Pancreas (tissue), 10 donors: ENCODE measurements at regions not wholly inside any gene's neighbourhood (a gene's known extent, or its start where the extent isn't known, plus 50 kb on each side); places are given as distances from the start of the nearest gene placed in this dataset.

Experiments used
- ATAC-seq, 4 donors: fragments of 200-7000 bp; cut with Tn5 transposase; one replicate each; pipeline versions ENCODE4 v1.8.0 to v1.9.1; 2020; ENCODE audit warnings: mild to moderate bottlenecking in 4 of 4, moderate library complexity in 4 of 4
- DNase-seq, 6 donors: peaks; one replicate each; pipeline ENCODE4 v3.0.0-alpha.2; 2020
- FAIRE-seq: peaks from 2 replicates; lab custom pipeline; 2012; peaks lifted over from hg19 to GRCh38; lab: Jason Lieb, UNC
- H3K27ac ChIP-seq, 4 donors: fragments of 200-600 bp; sonication (generic); 1 replicate in 3 of 4; 2 replicates in 1 of 4; pipeline versions ENCODE4 v1.5.0 to v1.8.0; 2020
- H3K27me3 ChIP-seq, 4 donors: fragments of 200-600 bp; one replicate each; pipeline ENCODE4 v1.8.0; 2021
- H3K36me3 ChIP-seq, 3 donors: fragments of 200-600 bp; sonication (generic) in 1 of 3; one replicate each; pipeline versions ENCODE4 v1.5.0 to v1.8.0; 2020 to 2021
- H3K4me1 ChIP-seq, 3 donors: fragments of 200-600 bp; one replicate each; pipeline ENCODE4 v1.8.0; 2021
- H3K4me3 ChIP-seq, 4 donors: fragments of 200-600 bp; sonication (generic) in 2 of 4; one replicate each; pipeline versions ENCODE4 v1.5.0 to v1.8.0; 2020 to 2021
- H3K9me3 ChIP-seq, 4 donors: fragments of 200-600 bp; one replicate each; pipeline ENCODE4 v1.8.0; 2021
- WGBS, 2 donors: extraction: QIAGEN DNeasy Blood & Tissue Kit; methylation state at CpG; one replicate each; pipeline ENCODE4 v1.1.7; 2013; 5-methylcytosine and 5-hydroxymethylcytosine counted together
- intact Hi-C, 3 donors: fragments of 100-400 bp; cut with DNase I; formaldehyde crosslinking; loops; one replicate each; pipeline versions ENCODE4 v1.11.1 to v1.14.2; 2022
- TF ChIP-seq, protein P1 (sequence below), 4 donors: fragments of 200-600 bp; sonication (generic) in 3 of 4; IDR thresholded peaks; one replicate each; pipeline versions ENCODE4 v1.5.0 to v1.8.0; 2021; ENCODE audit warnings: antibody characterized with exemption in 4 of 4
- donor health status: healthy with polysubstance abuse.
- donor health status: DM: no; HTN: no; CAD: no; lungs with moderate emphysema.
- donor health status: DM: no; HTN: no; CAD: no.
- donor health status: control.
- donor health status: control.
- donor health status: Bipolar disorder and iron deficiency.
- donor health status: DM: yes; HTN: yes; CAD: no.
- donor health status: DM: no; HTN: no; CAD: no.
- donor health status: DM: no; HTN: no; CAD: no.
- donor health status: DM: yes; HTN: yes; CAD: no.

DNA sequence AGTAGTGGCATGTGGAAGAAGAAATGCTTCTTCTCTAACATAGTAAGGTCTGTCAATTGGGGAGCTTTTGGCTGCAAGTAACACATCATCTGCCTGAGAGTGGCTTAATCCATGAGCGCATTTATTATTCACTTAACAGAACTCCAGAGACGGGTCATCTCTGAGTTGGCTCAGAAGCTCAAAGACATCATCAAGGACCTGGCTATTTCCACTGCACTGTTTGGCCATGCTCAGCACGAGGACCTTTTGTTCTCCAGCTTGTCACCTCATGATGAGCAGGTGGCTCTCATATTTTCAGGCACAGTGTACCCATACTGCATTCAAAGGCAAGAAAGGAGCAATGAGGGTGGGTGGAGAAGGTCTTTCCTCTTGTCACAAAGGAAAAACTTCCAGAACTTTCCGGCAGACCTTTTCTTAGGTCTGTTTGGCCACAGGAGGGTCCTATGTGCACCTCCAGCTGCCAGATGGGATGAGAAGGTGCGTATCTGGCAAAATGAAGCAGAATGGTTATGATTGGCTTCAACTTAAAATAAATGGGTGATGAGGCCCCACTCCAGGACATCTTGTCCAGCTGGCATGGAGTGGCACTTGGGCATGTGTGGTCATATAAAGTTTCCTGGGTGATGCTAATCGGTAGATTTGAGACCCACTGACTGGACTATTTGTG is 55.6 kb upstream of the SHH start:
- no peak for FAIRE-seq

DNA sequence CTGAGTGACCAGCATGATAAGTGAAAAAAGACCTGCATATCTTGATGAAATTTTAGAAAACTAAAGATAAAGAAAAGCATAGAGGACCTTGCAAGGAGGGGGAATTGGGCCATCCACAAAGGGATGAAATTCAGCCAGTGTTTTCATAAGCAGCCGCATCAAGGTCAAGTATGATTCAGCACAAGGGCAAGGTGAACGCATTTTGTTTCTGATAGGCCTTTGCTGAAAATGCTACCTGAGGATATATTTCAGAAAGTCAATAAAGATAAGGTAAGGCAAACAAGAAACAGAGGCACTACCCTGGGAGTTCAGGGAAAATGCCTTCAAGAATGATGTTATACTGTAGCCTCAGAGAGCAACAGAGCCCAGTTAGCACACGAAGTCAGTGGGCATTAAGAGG is 55.0 kb upstream of the SHH start:
- WGBS, 2 donors = 42 to 43% methylated on average over 3 of the region's 3 CpGs
- FAIRE-seq = no peak
- Histone ChIP-seq H3K27me3 (no peaks in the 10 kb centered on the region), H3K27ac (no peak overlapping the region), H3K9me3 (no peaks in the 10 kb centered on the region), H3K4me1 (no peaks in the 10 kb centered on the region), H3K4me3 (no peak overlapping the region), H3K36me3 (no peaks in the 10 kb centered on the region)
- ATAC-seq = peak in 3 of 4 donors; percentile 60 to 77 (median 75)
- intact Hi-C loops = no loop called here
- TF ChIP-seq, protein P1, sequence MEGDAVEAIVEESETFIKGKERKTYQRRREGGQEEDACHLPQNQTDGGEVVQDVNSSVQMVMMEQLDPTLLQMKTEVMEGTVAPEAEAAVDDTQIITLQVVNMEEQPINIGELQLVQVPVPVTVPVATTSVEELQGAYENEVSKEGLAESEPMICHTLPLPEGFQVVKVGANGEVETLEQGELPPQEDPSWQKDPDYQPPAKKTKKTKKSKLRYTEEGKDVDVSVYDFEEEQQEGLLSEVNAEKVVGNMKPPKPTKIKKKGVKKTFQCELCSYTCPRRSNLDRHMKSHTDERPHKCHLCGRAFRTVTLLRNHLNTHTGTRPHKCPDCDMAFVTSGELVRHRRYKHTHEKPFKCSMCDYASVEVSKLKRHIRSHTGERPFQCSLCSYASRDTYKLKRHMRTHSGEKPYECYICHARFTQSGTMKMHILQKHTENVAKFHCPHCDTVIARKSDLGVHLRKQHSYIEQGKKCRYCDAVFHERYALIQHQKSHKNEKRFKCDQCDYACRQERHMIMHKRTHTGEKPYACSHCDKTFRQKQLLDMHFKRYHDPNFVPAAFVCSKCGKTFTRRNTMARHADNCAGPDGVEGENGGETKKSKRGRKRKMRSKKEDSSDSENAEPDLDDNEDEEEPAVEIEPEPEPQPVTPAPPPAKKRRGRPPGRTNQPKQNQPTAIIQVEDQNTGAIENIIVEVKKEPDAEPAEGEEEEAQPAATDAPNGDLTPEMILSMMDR (IDR thresholded peaks at IDR 0.05) = no peak
- peak in 1 of 6 donors; percentile 9 for DNase-seq

More for the DNA sequence above, 55.6 kb upstream of the SHH start:
- ATAC-seq = peak in 1 of 4 donors; percentile 30
- TF ChIP-seq, protein P1 (IDR thresholded peaks at IDR 0.05) = no peak
- 79 to 90% methylated on average over 6 of the region's 6 CpGs for WGBS, 2 donors
- no peak overlapping the region for H3K27ac ChIP-seq
- H3K27me3 ChIP-seq = no peaks in the 10 kb centered on the region
- intact Hi-C loops = no loop called here
- no peak overlapping the region for H3K4me3 ChIP-seq
- H3K4me1 ChIP-seq = no peaks in the 10 kb centered on the region
- peak in 1 of 6 donors; percentile 4 for DNase-seq
- no peaks in the 10 kb centered on the region for H3K36me3 ChIP-seq
- no peaks in the 10 kb centered on the region for H3K9me3 ChIP-seq

DNA sequence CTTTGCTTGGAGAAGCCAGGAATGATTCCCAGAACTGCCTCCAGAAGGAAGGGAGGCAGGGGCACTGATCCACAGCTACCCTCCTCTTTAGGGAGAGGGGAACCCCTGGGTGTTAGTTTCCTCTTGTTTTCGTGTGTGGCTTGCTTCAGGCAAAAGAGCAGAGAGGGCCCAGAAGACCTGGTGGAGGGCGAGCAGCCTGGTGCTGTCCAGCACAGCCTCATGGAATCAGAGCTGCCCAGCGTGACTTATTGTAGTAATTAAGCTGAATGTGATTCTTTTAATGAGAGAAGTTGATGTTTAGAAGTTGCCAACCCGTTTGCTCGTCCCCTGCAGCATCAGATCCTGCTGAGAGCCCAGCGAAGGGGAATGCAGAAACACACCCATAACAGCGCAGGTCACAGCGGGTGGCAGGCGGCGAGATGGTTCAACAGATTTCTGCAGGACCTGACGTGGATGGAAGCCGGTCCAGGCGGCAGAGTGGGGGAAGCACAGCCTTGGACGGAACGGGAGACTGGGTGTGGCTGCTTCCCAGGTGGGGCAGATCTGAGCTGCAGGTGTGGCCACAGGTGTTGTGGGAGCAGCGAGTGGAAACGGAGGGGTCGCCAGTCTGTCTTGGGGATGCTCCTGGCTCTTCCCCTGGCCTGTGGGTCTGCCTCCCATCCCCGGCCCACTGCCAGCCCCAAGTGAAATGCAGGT is 53.7 kb upstream of the SHH start:
- H3K36me3 ChIP-seq = no peaks in the 10 kb centered on the region
- ATAC-seq (no peak), FAIRE-seq (no peak), DNase-seq (peak in 2 of 6 donors; percentile 6 to 22)
- H3K27me3 ChIP-seq = no peaks in the 10 kb centered on the region
- intact Hi-C loops = no loop called here
- WGBS, 2 donors = 66 to 69% methylated on average over 19 of the region's 19 CpGs
- TF ChIP-seq, protein P1 (IDR thresholded peaks at IDR 0.05) = no peak
- H3K27ac ChIP-seq = no peak overlapping the region
- H3K9me3 ChIP-seq = no peaks in the 10 kb centered on the region
- peaks cover 0 to 3% (median 0%) of the 10 kb centered on the region in 3 donors for H3K4me1 ChIP-seq
- H3K4me3 ChIP-seq = no peak overlapping the region

DNA sequence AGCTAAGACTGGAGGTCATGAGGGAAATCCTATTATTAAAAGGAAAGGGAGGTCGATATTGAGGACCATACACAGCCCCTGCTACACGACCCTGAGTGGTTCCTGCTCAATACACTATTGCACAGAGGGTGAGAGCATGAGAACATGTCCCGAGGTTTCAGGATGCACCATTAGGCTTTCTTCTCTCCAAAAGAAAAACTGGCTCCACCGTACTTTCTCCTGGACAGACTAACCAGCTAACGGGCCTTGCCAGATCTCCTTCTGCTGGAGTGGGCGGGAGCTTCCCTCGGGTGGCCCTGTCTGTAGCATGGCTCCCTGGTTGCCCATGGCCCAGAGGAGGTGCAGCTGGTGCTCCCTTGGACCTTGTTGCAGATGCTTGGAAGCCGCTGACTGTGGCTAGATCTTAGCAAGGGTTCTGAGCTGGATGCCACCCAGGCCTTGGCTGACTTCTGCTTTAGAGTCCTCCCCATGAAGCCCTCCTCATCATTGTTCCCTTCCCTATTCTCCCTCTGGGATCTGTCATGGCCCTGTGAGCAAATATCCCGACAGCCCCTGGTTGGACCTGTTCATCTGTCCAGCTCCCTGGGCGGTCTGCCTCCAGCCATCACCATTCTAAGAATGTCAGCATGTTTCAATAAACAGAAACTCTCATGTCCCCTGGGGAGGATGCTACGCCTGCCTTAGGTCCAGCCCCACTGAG is 52.9 kb upstream of the SHH start:
- TF ChIP-seq, protein P1 (IDR thresholded peaks at IDR 0.05) = no peak
- Histone ChIP-seq H3K27me3 (no peaks in the 10 kb centered on the region), H3K4me1 (peaks cover 0 to 4% (median 0%) of the 10 kb centered on the region in 3 donors), H3K4me3 (no peak overlapping the region), H3K9me3 (no peaks in the 10 kb centered on the region), H3K27ac (no peak overlapping the region), H3K36me3 (no peaks in the 10 kb centered on the region)
- 77 to 81% methylated on average over 11 of the region's 11 CpGs for WGBS, 2 donors
- DNase-seq = peak in 2 of 6 donors; percentile 3 to 27
- no peak for ATAC-seq
- no peak for FAIRE-seq
- intact Hi-C loops = no loop called here
